Motor neuron (in vitro differentiated cells): ENCODE measurements at regions not wholly inside any gene's neighbourhood (a gene's known extent, or its start where the extent isn't known, plus 50 kb on each side); places are given as distances from the start of the nearest gene placed in this dataset.

Experiments
- ATAC-seq, 8 experiments: fragments of 200-7000 bp; cut with Tn5 transposase; replicated peaks in 6 of 8; 2 replicates each; pipeline ENCODE4 v1.8.0; 2021; ENCODE audit warnings: mild to moderate bottlenecking in 8 of 8, moderate library complexity in 8 of 8
- H3K27ac ChIP-seq, 2 donors: fragments of 250-450 bp; sonication (Bioruptor Pico); 2 replicates each; pipeline ENCODE4 v1.9.0; 2021; ENCODE audit warnings: antibody characterized with exemption in 2 of 2, mild to moderate bottlenecking in 2 of 2, moderate library complexity in 1 of 2
- H3K4me1 ChIP-seq, 2 donors: fragments of 250-450 bp; sonication (Bioruptor Pico); replicated peaks in 1 of 2; 2 replicates each; pipeline ENCODE4 v1.6.1; 2021; ENCODE audit warnings: antibody characterized with exemption in 2 of 2, mild to moderate bottlenecking in 2 of 2, moderate library complexity in 1 of 2
- H3K4me3 ChIP-seq, 5 donors: fragments of 250-450 bp; sonication (Bioruptor Pico); 2 replicates each; pipeline ENCODE4 v1.9.0; 2021; ENCODE audit warnings: antibody characterized with exemption in 5 of 5, mild to moderate bottlenecking in 5 of 5, moderate library complexity in 4 of 5
- WGBS, 10 experiments: fragments of 450-650 bp; shearing (Covaris generic); methylation state at CpG; one replicate each; pipeline ENCODE4 v1.0.0; 2022; 5-methylcytosine and 5-hydroxymethylcytosine counted together
- in situ Hi-C, 9 experiments: fragments of 400-800 bp; cut with MboI; loops; one replicate each; pipeline ENCODE4 v1.15.0; 2021; ENCODE audit warnings: low sequenced_read_pairs in 9 of 9, low pct_unique_long_range_greater_than_20kb in 2 of 9; ENCODE audit not compliant: unreplicated experiment in 9 of 9

- no peak for ATAC-seq
- 15 to 82% (median 49%) methylated on average over 5 to 11 of the region's 11 CpGs for WGBS, 10 experiments
- peak overlapping the region in 1 of 2 donors; percentile 62 for H3K27ac ChIP-seq
- peaks cover 0 to 41% of the 10 kb centered on the region in 2 donors for H3K4me1 ChIP-seq
- in situ Hi-C loops, result no loop called here
- no peak overlapping the region for H3K4me3 ChIP-seq
Observed at GRCh38 chr16:8183176-8184099, 406.9 kb downstream of the TMEM114 start.

GRCh38 chr16:8182761-8183160, 407.6 kb downstream of the TMEM114 start:
- in situ Hi-C loops, result no loop called here
- peaks cover 0 to 41% of the 10 kb centered on the region in 2 donors for H3K4me1 ChIP-seq
- 4 to 50% (median 15%) methylated on average over 1 to 6 of the region's 7 CpGs; no CpG with 5 or more reads in 1 of the 10 experiments for WGBS, 10 experiments
- H3K4me3 ChIP-seq, result no peak overlapping the region
- ATAC-seq, result peak in 5 of 8 experiments; percentile 52 to 97 (median 90)
- peak overlapping the region in 1 of 2 donors; percentile 62 for H3K27ac ChIP-seq

DNA sequence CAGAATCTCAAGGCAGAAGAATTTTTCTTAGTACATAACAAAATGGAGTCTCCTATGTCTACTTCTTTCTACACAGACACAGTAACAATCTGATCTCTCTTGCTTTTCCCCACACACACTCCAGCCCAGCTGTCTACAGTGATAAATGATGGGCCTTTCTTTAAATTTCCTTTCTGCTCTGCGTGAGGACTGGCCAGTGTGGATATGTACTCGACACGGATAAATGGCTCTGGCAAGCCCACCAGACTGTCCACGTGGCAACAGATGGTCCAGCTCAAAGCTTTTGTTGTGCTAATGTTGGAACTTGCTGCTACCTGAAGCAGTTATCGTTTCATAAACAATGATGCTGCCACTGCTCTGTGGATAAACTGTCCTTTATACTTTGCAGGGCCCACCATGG, 410.7 kb downstream of the TMEM114 start:
- peak in 4 of 8 experiments; percentile 66 to 78 (median 72) for ATAC-seq
- in situ Hi-C loops, result no loop called here
- WGBS, 10 experiments, result 0 to 80% (median 0%) methylated on average over 1 to 3 of the region's 5 CpGs; no CpG with 5 or more reads in 4 of the 10 experiments
- peaks cover 0 to 46% of the 10 kb centered on the region in 2 donors for H3K4me1 ChIP-seq
- H3K4me3 ChIP-seq, result no peak overlapping the region
- peak overlapping the region in 1 of 2 donors; percentile 48 for H3K27ac ChIP-seq

DNA sequence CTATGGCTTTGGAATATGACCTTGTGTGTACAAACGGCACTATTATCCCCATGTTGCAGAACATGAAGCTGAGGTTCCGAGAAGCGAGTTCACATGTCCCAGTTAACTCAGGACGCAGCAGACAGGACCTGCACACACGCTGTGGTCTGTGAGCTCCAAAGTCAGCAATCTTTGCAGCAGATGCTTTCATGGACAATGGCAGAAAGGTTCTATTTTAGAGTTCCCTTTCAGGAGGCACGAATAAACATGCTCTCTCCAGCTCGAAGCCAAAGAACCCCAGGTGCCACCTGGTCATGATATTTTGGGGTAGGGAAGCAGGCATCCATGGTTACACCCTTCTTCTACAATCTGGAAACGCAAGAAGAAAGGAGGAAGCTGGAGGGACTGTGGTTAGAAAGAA, 412.0 kb downstream of the TMEM114 start:
- ATAC-seq, result no peak
- H3K4me1 ChIP-seq, result peaks cover 0 to 47% of the 10 kb centered on the region in 2 donors
- in situ Hi-C loops, result no loop called here
- H3K27ac ChIP-seq, result no peak overlapping the region
- no peak overlapping the region for H3K4me3 ChIP-seq
- 0 to 95% (median 55%) methylated on average over 1 to 7 of the region's 8 CpGs; no CpG with 5 or more reads in 2 of the 10 experiments for WGBS, 10 experiments

DNA sequence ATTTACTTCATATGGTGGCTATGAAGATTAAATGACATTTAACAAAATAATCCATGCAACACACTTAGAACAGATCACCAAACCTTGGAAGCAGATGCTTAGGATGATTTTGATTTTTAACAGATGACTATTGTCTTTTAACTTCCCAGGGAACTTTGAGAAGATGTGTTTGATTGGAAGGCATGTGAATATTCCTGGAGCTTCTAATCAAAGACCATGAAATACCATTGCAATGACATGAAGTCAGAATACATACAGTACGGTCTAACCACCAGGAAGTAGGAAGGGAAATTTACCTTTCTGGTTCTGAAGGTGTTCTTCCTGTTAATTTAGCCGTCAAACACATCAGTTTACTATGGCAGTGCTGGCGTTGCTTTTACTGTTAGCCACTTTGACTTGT, 414.9 kb downstream of the TMEM114 start:
- WGBS, 10 experiments, result 0 to 100% (median 44%) methylated on average over 1 to 3 of the region's 3 CpGs; no CpG with 5 or more reads in 3 of the 10 experiments
- H3K4me1 ChIP-seq, result peaks cover 0 to 36% of the 10 kb centered on the region in 2 donors
- in situ Hi-C loops, result no loop called here
- ATAC-seq, result no peak
- no peak overlapping the region for H3K27ac ChIP-seq
- no peak overlapping the region for H3K4me3 ChIP-seq

GRCh38 chr16:8173111-8173644, 417.1 kb downstream of the TMEM114 start:
- Histone ChIP-seq H3K4me3 (no peak overlapping the region), H3K4me1 (peaks cover 0 to 23% of the 10 kb centered on the region in 2 donors), H3K27ac (no peak overlapping the region)
- 4 to 83% (median 18%) methylated on average over 2 to 14 of the region's 16 CpGs for WGBS, 10 experiments
- in situ Hi-C loops, result no loop called here
- peak in 7 of 8 experiments; percentile 53 to 98 (median 85) for ATAC-seq

DNA sequence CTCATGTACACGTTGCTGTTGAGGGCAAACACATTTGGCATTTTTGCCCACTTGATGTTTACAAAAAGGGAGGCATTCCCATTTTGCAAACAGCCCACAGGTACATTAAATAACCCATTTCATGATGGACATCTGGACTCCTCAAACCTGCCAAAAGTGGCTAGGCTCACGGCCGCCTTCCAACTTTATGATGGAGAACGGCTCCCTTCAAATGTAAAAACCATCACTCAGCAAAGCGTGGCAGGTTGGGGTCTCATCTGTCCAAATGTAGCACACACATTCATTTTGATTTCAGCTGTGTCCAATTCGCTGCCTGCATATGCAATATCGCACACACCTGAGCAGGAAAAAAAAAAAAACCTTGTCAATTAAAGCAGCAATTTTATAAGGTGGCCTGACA, 417.8 kb downstream of the TMEM114 start:
- H3K27ac ChIP-seq, result no peak overlapping the region
- 34 to 79% (median 63%) methylated on average over 3 to 7 of the region's 7 CpGs; no CpG with 5 or more reads in 2 of the 10 experiments for WGBS, 10 experiments
- H3K4me3 ChIP-seq, result no peak overlapping the region
- no peak for ATAC-seq
- H3K4me1 ChIP-seq, result peaks cover 0 to 19% of the 10 kb centered on the region in 2 donors
- in situ Hi-C loops, result no loop called here

DNA sequence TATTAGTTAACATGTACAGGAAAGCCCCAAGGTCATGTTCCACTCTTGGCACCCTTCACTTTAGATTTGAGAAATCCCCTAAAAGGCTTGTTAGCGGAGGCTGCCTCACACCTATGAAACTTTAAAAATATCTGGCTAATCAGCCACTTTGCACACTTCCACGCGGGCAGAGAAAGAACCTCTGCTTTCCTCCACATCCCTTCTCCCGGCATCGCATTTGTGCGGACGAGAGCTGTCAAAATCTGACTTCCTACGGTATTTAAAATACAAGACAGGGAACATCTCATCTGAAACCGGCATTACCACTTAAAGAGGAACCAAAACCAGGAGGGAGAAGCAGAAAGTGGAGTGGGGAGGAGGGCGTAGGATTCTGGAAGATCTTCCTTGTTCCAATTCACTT, 422.3 kb downstream of the TMEM114 start:
- H3K27ac ChIP-seq, result no peak overlapping the region
- H3K4me1 ChIP-seq, result peaks cover 0 to 6% of the 10 kb centered on the region in 2 donors
- in situ Hi-C loops, result no loop called here
- no peak overlapping the region for H3K4me3 ChIP-seq
- 26 to 95% (median 75%) methylated on average over 3 to 10 of the region's 10 CpGs for WGBS, 10 experiments
- no peak for ATAC-seq

DNA sequence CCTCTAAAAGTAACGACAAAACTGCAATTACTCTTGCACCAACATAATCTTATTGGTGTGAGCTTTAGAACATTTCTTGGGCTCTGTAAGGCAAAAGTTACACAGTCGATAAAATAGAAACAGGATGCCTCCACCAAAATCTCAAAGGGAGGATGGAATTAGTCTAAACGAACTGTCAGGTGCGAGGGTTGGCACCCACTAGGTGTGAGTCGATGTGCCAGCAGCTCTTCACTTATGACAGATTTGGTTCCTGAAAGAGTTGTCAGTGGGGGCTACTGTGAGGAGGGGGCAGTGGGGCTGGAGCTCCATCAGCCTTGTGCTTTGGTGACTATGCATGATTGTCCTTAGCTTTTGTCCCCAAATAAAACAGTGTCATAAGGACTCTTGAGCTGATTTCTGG, 422.9 kb downstream of the TMEM114 start:
- no peak overlapping the region for H3K27ac ChIP-seq
- WGBS, 10 experiments, result 17 to 100% (median 78%) methylated on average over 1 to 5 of the region's 5 CpGs; no CpG with 5 or more reads in 3 of the 10 experiments
- H3K4me3 ChIP-seq, result no peak overlapping the region
- in situ Hi-C loops, result no loop called here
- H3K4me1 ChIP-seq, result peaks cover 0 to 2% of the 10 kb centered on the region in 2 donors
- no peak for ATAC-seq

DNA sequence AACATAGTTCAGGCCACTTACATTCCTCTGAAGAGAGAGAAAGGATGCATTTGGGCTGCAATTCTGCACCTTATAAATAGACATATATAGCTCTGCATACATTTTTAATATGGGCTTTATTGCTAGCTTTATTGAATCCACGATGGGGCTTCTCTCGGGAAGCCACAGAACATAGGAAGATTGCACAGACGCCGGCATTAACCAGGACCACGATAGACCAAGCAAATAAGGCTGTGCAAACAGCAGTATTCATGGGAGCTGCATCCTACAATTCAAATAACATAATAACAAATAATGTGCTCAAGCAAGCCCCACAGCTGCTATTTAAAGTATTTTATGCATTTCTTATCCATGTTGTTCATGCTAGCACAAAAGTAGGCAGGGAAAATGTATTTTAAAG, 432.3 kb downstream of the TMEM114 start:
- no peak for ATAC-seq
- no peak overlapping the region for H3K27ac ChIP-seq
- no peak overlapping the region for H3K4me3 ChIP-seq
- in situ Hi-C loops, result no loop called here
- 7 to 100% (median 81%) methylated on average over 1 to 5 of the region's 5 CpGs; no CpG with 5 or more reads in 2 of the 10 experiments for whole genome bisulfite sequencing, 10 experiments
- no peaks in the 10 kb centered on the region for H3K4me1 ChIP-seq

DNA sequence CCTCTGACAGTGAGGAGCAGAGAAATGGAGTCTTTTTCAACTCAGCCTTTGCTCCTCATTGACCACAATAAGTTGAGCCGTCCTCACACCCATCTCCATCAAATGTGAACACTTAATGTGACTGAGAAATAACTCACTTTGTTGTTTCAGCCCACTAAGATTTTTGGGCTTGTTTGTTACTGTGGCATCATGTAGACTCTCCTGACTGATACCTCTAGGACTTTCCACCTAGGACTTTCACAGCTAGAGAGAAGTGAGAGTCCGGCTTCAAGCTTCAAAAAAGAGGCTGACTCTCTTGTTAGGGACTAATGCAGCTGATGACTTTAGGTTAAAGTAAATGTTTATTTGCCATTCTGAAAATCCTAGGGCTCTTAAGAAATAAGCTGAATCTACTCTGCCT, 435.0 kb downstream of the TMEM114 start:
- in situ Hi-C loops, result no loop called here
- Histone ChIP-seq H3K4me1 (no peaks in the 10 kb centered on the region), H3K4me3 (no peak overlapping the region), H3K27ac (no peak overlapping the region)
- ATAC-seq, result no peak
- WGBS, 10 experiments, result 0 to 83% (median 67%) methylated on average over 1 of the region's 2 CpGs; no CpG with 5 or more reads in 7 of the 10 experiments

DNA sequence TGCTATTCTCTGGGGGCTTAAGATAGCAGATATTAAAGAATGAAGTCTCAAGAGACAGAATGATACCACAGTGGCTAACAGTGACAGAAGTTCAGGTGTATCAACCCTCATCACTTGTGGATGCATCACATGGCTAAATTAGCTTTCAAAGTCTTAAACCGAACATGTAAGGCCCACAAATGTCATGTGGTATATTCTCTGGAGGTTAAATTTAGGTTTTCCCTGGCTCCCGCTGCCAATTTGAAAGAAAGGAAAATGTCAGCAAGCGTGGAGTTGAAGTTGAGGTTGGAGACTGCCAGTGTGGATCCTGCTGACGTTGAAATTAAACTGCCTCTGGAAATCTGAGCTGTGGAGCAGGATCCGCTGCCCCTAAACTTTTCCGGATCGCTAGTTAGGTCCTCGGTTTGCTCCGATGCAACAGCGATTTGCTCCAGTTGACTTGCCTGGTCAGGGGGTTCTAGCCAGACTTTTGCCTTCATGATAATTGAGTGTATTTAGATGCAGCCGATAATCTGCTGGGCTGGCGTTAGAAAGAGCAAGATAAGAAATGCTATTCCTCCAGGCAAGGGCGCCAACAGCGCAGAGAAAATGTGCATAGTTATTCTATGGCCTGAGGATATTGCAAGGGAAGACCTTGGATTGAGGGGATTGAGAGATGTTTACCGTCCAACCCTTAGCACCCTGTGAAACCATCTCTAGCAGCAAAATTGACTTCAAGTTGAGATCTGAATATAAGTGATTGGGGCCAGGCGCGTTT, 443.9 kb downstream of the TMEM114 start:
- no peak for ATAC-seq
- in situ Hi-C loops, result no loop called here
- H3K4me1 ChIP-seq, result no peaks in the 10 kb centered on the region
- no peak overlapping the region for H3K27ac ChIP-seq
- no peak overlapping the region for H3K4me3 ChIP-seq
- WGBS, 10 experiments, result 17 to 100% (median 69%) methylated on average over 2 to 16 of the region's 17 CpGs

- no peak overlapping the region for H3K4me3 ChIP-seq
- ATAC-seq, result no peak
- H3K4me1 ChIP-seq, result peaks cover 0 to 11% of the 10 kb centered on the region in 2 donors
- in situ Hi-C loops, result no loop called here
- WGBS, 10 experiments, result 88 to 100% (median 100%) methylated on average over 1 of the region's 1 CpG; no CpG with 5 or more reads in 4 of the 10 experiments
- no peak overlapping the region for H3K27ac ChIP-seq
Observed at GRCh38 chr16:8138666-8139065, 451.6 kb downstream of the TMEM114 start.
